Stimulated activated effector memory CD8-positive, alpha-beta T cell treated with anti-CD3 and anti-CD28 coated beads, Interleukin-12 subunit alpha, Interleukin-12 subunit beta, amount 100 ng/mL, for 72 hours (primary cell): ENCODE measurements at regions not wholly inside any gene's neighbourhood (a gene's known extent, or its start where the extent isn't known, plus 50 kb on each side); places are given as distances from the start of the nearest gene placed in this dataset.

Experiments
- ATAC-seq: fragments of 150-1000 bp; cut with Tn5 transposase; 2 replicates; pipeline ENCODE4 v1.10.0; 2021
- DNase-seq, 2 donors: peaks; one replicate each; pipeline ENCODE4 v3.0.0; 2021 to 2022; ENCODE audit warnings: low spot score in 2 of 2
- H3K27ac Mint-ChIP-seq: one replicate; pipeline ENCODE4 v1.8.0; 2022; ENCODE audit warnings: mild to moderate bottlenecking, mixed read lengths
- H3K36me3 Mint-ChIP-seq: one replicate; pipeline ENCODE4 v1.8.0; 2022; ENCODE audit warnings: mild to moderate bottlenecking, mixed read lengths
- H3K4me1 Mint-ChIP-seq: one replicate; pipeline ENCODE4 v1.8.0; 2022; ENCODE audit warnings: mixed read lengths
- H3K4me3 Mint-ChIP-seq: one replicate; pipeline ENCODE4 v1.8.0; 2022; ENCODE audit warnings: mild to moderate bottlenecking, mixed read lengths
- H3K9me3 Mint-ChIP-seq: one replicate; pipeline ENCODE4 v1.8.0; 2022; ENCODE audit warnings: mixed read lengths

GRCh38 chr4:137587796-137588195 is 55.5 kb upstream of the PCDH18 start:
- H3K9me3 Mint-ChIP-seq: peaks cover 23% of the 10 kb centered on the region
- no peak for ATAC-seq
- no peak overlapping the region for H3K4me3 Mint-ChIP-seq
- H3K27ac Mint-ChIP-seq: no peak overlapping the region
- H3K36me3 Mint-ChIP-seq: no peaks in the 10 kb centered on the region
- no peaks in the 10 kb centered on the region for H3K4me1 Mint-ChIP-seq
- DNase-seq: no peak

- DNase-seq: no peak
- ATAC-seq: no peak
- Mint-ChIP-seq H3K4me1 (no peaks in the 10 kb centered on the region), H3K9me3 (peaks cover 18% of the 10 kb centered on the region), H3K4me3 (no peak overlapping the region), H3K36me3 (no peaks in the 10 kb centered on the region), H3K27ac (no peak overlapping the region)
Observed at GRCh38 chr4:137583671-137584070, 51.4 kb upstream of the PCDH18 start.
